ENCODE measurements at regions not wholly inside any gene's neighbourhood (a gene's known extent, or its start where the extent isn't known, plus 50 kb on each side); places are given as distances from the start of the nearest gene placed in this dataset.
A peak's percentile ranks its signal among the peaks of the same experiment; 100 is the strongest.
"Not testable (repeated sequence)": the region's sequence is repeated elsewhere in the genome, so short reads cannot be mapped to it uniquely, and the experiment has no call there.

DNA sequence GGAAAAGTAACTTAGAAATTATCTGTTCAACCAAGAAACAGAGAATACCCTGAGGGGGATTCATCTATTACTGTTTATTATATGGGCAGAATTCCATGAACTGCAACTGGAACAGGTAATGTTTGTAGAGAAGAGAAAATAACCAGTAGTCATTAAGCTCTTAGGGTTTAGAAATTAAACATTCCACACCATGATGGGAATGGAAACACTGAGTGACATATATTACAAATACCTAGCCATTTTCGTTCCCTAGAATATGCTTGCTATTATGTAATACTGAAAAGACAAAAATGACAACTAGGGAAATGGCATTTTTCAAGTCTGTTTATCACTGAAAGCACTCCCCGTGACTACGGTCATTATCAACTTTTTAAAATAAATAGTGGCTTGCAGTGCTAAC, 1007.4 kb downstream of the GATA3 start:
- no peak for DNase-seq (ENCODE audit: low read depth in 1 of 2, low spot score in 1 of 2)

DNA sequence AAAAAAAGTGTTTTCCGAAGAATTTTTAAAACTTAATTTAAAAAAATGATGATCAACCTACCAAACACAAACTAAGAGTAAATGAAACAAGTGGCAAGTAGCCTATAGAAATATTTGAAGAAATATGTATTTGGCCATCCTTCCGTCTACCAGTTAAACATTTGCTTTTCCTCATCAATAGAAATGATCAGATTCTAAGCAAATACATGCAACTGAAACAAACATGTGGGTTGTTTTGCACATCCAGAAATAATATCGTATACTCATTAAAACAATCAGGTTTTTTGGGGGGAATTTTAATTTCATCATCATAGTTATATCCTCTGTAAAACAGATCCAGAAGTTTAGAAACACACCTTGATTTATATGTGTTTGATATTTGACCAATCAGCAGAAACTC, 1011.7 kb downstream of the GATA3 start:
- no peak for DNase-seq (ENCODE audit: low read depth in 1 of 2, low spot score in 1 of 2)

DNA sequence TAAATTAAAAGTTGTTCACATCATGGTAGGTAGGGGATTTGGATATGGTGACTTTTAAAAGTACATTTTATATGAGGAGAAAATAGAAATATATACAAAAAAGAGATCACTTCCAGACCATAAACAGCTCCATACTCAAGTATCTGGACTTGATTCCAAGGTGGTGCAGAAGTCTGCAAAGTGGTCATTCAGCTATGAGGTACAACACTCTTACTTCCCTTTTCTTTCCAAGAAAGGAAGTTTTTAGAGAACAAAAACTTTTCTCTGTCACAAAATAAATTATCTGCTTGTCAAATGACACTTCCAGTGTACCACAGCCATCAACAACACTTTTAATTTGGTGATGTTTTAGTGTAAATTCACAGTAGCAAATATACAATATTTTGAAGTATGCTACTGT, 1013.5 kb downstream of the GATA3 start:
- DNase-seq (ENCODE audit: low read depth in 1 of 2, low spot score in 1 of 2) = no peak

DNA sequence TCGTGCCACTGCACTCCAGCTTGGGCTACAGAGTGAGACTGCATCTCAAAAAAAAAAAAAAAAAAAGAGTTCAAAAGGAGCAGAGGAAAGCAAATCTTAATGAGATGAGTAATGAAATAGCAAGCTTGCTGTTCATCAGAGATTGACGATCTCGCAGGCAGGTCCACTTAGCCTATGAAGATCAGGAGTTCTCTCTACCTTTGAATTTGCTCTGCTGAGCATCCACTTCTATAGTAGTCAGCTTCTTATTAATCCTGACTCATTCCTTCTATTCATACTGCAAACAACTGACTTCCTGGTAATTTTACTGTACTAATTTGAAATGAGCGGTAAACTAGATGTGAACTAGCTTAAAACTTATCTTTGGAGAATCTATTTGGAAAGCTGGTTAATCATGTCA, 1014.6 kb downstream of the GATA3 start:
- no peak for DNase-seq (ENCODE audit: low read depth in 1 of 2, low spot score in 1 of 2)

DNA sequence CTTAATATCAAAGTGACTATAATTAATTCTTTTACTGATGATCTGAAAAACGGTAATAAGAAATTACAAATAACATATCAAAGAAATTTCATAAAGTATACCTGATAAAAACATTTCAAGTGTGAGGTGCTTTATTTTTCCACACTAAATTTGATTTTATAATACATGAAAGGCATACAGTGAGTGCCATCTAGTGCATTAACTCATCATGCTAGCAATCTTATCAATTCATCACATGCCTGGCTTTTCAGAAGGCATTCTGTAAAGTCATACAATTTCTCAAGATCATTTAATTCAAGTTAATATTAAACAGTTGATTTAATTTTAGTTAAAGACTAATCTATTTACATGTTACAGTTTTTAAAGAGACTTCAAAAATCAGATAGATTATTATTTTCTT, 1020.9 kb downstream of the GATA3 start:
- DNase-seq (ENCODE audit: low read depth in 1 of 2, low spot score in 1 of 2) = no peak

DNA sequence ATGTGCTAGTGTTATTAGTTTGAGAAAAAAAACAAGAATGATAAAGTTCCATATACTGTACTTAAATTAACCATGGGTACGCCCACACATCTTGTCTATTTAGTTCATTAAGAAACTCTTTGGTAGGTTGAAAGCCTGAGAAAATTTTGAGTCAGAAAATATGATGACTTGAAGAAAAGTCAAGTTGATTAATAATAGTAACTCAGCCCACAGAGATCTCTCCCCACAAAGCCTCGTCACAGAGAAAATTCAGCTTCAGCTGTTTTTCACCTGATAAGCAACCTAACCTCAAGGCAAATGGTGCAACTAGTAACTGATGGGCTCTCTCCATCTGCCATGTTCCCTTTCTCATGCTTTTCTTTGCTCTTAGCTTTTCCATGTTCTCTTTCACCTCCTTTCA, 1021.6 kb downstream of the GATA3 start:
- DNase-seq (ENCODE audit: low read depth in 1 of 2, low spot score in 1 of 2) = no peak

DNA sequence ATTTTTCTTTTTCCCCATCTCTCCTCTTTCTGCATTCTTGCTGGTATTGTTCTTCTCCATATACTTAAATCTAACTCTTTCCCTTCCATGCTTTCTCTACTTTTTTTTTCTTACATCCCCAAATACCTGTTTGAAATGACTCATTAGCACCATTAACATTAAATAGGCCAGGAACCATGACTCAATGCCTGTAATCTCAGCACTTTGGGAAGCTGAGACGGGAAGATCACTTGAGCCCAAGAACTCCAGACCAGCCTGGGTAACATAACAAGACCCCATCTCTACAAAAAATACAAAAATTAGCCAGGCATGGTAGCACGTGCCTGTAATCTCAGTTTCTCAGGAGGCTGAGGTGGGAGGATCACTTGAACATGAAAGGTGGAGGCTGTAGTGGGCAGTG, 1026.8 kb downstream of the GATA3 start:
- DNase-seq (ENCODE audit: low read depth in 1 of 2, low spot score in 1 of 2) = no peak

DNA sequence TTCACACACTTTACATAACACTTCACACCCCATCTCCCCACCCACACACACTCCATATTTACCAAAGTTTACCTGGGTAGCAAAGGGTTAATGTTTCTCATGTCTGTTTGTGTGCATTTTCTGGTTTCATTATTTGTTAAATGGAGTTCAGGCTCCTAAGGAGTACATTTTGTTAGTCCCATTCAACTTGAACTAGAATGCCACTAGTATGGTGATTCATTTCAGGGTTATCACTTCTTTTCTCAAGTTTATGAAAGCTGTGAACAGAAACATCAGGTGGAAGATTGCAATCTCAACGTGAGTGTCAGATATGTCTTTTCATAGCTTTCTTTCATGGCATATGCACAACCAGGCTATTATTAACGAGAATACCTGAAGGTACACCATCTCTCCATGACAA, 1027.5 kb downstream of the GATA3 start:
- no peak for DNase-seq (ENCODE audit: low read depth in 1 of 2, low spot score in 1 of 2)

DNA sequence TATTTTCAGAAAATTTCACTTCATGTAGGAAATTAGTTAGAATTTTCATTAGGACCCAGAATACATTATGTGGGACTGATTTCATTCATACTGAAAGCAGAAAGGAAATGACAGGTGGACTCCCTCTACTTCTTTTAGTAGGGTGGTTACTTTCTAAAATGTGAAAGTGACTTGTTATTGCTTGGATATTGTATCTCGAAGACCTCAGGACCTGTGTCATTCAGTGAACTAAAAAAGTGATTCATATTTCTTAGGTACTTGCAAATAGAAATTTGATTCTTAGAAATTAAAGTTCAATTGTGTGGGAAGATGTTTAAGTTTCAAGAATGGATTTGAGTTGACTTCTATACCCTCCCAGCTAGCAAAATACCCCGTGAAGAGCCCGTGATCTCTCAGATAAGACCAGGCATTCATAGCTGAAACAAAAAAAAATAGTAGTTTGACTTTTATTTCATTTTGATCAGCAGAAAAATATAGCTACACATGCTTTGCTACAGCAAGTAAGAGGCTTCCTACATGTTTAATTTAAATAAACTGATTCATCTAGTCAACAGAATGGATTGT, 1037.1 kb downstream of the GATA3 start:
- DNase-seq (ENCODE audit: low read depth in 1 of 2, low spot score in 1 of 2) = peak in 1 of 2 donors; percentile 18

DNA sequence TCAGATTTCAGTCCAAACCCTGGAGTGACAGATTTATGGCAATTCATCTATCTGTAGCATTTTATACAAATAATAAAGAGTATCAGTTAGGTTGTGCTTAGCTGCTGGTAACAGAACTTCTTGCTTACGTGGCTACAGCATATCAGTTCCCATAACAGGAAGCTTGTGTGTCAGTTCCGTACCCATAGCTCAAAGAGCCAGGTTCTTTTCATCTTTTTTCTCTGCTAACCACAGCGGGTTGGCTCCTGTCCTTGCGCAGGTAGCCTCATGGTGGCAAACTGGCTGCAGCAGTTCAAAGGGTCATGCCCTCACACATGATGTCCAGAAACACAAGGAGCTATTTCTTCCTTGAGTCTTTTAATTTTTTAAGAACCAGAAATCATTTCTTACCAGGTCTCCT, 1041.8 kb downstream of the GATA3 start:
- peak in 1 of 2 donors; percentile 11 for DNase-seq (ENCODE audit: low read depth in 1 of 2, low spot score in 1 of 2)

DNA sequence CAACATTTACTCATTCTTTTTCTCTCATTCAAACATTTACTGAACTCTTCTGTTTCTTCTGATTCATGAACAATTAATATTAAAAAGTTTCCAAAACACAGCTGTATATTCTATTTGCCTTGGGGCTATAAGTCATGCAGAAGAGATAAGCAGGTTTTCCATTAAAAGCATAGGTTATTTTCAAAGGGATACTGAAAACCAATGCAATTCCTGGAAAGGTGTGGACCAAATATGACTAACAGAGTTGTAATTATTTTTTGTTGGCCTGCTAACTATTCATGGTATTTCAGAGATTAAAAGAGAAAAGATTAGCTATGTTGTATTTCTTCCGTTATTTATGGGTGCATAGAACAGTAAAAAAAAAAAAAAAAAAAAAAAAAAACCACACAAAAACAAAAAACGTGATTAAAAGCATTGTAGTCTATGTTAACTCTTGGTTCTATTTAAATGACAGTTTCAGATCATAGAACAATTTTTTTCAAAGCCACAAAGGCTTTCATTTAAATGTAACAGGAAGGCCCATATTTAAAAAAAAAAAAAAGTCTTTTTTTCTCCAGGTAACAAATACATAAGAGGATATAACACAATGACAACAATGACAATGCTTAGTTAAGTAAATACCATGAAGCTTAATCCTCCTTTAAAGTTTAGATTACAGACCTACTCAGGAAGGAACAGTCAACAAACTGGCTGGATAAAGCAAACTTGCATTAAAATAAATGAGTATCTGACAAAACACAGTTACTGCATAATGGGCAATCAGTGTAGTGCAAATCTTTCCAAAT, 1042.9 kb downstream of the GATA3 start:
- no peak for DNase-seq (ENCODE audit: low read depth in 1 of 2, low spot score in 1 of 2)

DNA sequence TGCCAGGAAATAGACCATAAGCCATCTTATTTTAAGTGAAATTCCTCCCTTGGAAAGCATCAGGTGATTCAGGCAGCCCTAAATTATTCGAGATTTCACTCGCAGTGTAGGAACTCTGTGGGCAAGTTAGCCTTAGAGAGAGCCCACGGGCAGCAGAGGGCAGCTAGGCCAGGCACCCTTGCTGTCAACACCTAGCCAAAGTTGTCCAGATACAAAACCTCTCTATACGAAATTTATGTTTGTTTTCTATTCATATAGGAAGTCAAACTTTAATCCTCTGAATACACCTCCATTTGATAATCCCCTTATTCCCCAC, 1043.5 kb downstream of the GATA3 start:
- no peak for DNase-seq (ENCODE audit: low read depth in 1 of 2, low spot score in 1 of 2)

DNA sequence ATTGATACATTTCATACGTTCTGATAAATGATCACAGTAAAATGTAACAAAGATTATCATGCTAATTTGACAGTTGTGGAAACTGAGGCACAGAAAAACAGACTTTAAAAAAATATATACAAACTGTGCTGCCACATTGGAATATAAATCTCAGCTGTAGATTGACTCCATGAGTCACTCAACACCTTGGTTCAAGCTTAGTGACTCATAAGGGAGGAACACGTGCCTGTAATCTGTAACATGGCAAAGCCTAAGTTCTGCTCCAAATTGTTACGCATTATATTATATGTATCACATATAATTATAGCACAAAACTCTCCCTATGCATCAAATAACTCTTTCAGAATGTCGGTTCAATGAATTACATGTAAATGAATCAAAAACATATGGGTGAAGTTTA, 1047.5 kb downstream of the GATA3 start:
- DNase-seq (ENCODE audit: low read depth in 1 of 2, low spot score in 1 of 2) = no peak

DNA sequence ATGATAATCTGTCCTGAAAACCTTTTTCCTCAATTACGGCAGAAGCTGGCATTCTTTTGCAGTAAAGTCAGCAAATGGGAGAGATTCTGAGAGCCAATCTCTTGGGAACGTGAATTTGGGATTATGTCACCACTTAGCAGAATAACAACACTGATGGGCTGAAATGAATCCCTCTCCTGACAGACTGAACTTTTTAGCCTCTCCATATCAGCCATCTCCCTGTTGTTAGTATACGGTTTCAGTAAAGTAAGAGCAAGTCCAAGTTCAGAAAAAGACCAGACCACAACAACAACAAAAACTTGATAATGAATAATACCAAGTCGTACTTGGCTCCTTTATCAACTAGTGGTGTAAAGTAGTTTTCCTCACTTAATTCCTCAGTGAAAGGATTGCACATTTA, 1048.8 kb downstream of the GATA3 start:
- DNase-seq (ENCODE audit: low read depth in 1 of 2, low spot score in 1 of 2) = no peak

DNA sequence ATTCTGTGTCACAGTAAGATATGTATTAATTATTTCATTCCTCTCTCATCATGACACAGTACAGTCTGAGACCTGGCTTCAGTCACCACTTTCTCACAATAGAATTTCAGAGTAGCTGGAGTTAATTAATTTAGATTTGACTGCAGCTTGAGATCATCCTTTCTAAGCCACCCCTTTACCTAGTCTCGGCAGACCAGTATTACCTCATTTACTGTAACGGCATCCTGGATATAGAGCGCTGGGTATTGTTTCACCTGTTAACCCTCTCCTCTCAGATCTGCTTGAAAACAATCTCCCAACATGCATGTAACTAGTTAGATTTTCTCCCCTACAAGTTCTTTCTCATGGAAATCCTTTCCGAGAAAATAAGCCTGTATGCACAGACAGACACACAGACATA, 1057.5 kb downstream of the GATA3 start:
- no peak for DNase-seq (ENCODE audit: low read depth in 1 of 2, low spot score in 1 of 2)

DNA sequence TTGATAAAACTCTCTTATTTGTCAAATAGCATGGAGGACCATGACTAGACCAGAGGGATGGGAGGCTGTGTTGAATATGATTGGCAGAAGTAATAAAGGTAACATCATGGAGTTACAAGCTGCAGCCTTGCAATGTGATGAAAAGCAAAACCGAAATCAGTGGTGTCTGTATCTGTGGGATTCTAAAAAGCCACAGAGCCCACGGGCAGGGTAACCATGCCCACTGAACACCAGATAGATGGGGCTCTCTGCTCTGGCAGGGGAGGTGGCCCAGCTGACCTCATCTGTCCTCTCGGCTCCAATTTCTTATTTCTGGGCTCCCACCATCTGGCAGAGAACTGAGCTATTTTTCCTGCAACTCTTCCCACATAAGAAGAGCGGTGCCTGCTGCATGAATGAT, 1072.2 kb downstream of the GATA3 start:
- DNase-seq (ENCODE audit: low read depth in 1 of 2, low spot score in 1 of 2) = no peak

DNA sequence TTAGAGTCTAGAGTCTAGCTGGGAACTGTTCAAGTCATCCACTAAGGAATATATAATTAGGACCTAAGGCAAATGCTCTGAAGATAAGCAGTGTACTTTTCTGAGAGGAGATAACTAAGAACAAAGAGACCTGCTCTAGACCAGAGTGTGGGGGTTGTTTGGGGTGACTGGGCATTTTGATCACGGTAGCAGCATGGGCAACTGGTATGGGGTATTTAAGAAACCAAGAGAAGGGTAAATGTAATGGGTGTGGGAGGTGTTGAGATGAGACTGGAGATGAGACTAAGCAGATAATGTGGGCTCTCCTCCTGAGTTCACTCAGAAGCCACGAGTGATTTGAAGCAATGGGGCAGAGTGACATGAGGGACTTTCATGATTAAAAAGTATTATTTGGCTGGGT, 1082.9 kb downstream of the GATA3 start:
- DNase-seq (ENCODE audit: low read depth in 1 of 2, low spot score in 1 of 2) = no peak

DNA sequence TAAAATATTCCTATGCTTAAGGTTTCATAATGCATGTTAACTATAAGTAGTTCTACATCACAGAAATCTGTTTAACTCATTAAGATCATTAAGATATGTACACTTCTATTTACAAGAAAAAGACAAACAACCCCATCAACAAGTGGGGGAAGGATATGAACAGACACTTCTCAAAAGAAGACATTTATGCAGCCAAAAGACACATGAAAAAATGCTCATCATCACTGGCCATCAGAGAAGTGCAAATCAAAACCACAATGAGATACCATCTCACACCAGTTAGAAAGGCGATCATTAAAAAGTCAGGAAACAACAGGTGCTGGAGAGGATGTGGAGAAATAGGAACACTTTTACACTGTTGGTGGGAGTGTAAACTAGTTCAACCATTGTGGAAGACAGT, 1084.3 kb downstream of the GATA3 start:
- not testable (repeated sequence) for DNase-seq (ENCODE audit: low read depth in 1 of 2, low spot score in 1 of 2)

DNA sequence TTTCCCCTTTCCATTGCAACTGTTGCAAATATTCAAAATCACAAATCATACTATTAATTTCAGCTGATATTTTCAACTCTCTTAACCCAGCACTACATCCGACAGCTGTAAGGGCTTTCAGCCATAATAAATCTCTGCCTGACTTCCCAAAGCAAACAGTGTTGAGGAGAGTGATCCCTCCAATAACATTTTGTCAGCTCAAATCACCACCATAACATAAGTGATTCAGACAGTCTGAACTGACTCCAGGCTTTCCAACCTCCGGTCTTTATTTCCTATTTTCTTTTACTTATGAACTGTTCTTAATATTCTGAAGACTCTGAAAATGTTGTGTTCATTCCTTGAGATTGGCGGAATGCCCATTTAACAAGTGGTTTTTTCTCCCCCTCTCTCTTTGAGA, 1085.9 kb downstream of the GATA3 start:
- no peak for DNase-seq (ENCODE audit: low read depth in 1 of 2, low spot score in 1 of 2)

DNA sequence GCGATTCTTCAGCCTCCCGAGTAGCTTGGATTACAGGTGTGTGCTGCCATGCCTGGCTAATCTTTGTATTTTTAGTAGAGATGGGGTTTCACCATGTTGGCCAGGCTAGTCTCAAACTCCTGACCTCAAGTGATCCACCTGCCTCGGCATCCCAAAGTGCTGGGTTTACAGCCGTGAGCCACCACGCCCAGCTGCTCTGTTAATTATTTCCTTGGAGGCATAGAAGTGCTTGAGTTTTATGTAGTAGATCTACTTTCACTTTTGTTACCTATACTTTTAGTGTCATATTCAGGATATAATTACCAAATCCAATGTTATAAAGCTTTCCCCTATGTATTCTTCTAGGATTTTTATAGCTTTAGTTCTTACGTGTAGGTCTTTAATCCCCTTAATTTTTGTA, 1093.0 kb downstream of the GATA3 start:
- no peak for DNase-seq (ENCODE audit: low read depth in 1 of 2, low spot score in 1 of 2)

DNA sequence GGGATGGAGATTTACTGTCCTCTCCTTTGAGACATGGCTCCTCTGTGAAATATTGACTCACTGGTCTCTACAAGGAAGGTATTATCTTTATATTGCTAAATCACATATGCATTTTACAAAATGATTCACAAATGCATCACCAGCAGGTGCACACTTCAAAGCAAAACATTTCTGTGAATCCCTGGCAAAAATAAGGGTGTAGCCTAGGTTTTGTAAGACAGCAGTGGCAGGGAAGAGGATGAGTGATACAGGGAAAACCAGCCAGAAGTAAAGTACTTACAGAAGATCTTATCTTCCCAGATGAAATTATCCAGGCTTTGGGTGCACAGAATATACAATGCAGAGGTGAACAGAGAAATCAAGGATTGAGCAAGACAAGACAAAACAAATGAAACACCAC, 1094.6 kb downstream of the GATA3 start:
- DNase-seq (ENCODE audit: low read depth in 1 of 2, low spot score in 1 of 2) = no peak

DNA sequence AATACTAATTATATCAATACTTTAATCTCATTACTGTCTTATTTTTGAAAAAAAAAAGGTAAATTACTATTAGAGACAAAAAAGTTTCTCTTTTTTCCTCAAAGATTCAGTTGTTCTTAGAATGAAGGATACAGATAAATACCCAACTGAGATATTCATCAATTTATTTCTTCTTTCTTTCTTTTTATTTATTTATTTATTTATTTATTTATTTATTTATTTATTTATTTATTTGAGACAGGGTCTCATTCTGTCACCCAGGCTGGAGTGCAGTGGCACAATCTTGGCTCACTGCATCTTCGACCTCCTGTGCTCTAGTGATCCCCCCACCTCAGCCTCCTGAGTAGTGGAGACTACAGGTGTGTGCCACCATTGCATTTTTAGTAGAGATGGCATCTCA, 1098.6 kb downstream of the GATA3 start:
- not testable (repeated sequence) for DNase-seq (ENCODE audit: low read depth in 1 of 2, low spot score in 1 of 2)

DNA sequence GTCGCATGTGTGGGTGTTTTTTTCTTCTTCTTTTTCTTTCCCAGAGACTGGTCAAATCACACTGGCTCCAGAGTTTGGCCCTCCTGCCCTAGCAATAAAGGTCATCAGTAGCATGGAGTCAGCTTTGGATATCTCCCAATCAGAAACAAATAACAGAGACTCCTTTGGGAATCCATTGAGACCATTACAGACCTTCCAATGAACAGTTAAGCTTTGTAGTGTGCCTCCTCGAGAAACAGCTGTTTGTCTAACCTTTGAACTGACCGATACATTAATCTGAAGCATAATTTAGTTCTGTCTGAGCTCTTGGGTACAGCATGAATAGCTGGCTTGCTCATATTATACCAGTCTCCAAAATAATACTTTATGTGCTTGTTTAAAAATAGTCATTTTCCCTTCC, 1103.2 kb downstream of the GATA3 start:
- DNase-seq (ENCODE audit: low read depth in 1 of 2, low spot score in 1 of 2) = no peak
